A673 (cell line): ENCODE measurements at regions not wholly inside any gene's neighbourhood (a gene's known extent, or its start where the extent isn't known, plus 50 kb on each side); places are given as distances from the start of the nearest gene placed in this dataset.

ENCODE experiments used
- EZH2 ChIP-seq: fragments of 200-600 bp; sonication (generic); IDR thresholded peaks from 2 replicates; pipeline ENCODE4 v1.6.1; 2017; ENCODE audit warnings: borderline replicate concordance, low read depth, mild to moderate bottlenecking, mixed read lengths, antibody characterized with exemption, low read length; ENCODE audit not compliant: poor library complexity, severe bottlenecking
- TF ChIP-seq, protein P1 (sequence below): fragments of 300-800, 200-600 bp; sonication (generic); conservative IDR thresholded peaks from 2 replicates; pipeline ENCODE4 v1.5.1; 2017; ENCODE audit warnings: low read depth, mild to moderate bottlenecking, antibody characterized with exemption, low read length, moderate library complexity, mixed read lengths

- no peak for TF ChIP-seq EZH2
- TF ChIP-seq, protein P1, sequence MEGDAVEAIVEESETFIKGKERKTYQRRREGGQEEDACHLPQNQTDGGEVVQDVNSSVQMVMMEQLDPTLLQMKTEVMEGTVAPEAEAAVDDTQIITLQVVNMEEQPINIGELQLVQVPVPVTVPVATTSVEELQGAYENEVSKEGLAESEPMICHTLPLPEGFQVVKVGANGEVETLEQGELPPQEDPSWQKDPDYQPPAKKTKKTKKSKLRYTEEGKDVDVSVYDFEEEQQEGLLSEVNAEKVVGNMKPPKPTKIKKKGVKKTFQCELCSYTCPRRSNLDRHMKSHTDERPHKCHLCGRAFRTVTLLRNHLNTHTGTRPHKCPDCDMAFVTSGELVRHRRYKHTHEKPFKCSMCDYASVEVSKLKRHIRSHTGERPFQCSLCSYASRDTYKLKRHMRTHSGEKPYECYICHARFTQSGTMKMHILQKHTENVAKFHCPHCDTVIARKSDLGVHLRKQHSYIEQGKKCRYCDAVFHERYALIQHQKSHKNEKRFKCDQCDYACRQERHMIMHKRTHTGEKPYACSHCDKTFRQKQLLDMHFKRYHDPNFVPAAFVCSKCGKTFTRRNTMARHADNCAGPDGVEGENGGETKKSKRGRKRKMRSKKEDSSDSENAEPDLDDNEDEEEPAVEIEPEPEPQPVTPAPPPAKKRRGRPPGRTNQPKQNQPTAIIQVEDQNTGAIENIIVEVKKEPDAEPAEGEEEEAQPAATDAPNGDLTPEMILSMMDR: no peak
Measured at GRCh38 chr20:11740975-11741374, 176.7 kb upstream of the BTBD3 start.
